NCI-H524 (cell line): ENCODE measurements at regions not wholly inside any gene's neighbourhood (a gene's known extent, or its start where the extent isn't known, plus 50 kb on each side); places are given as distances from the start of the nearest gene placed in this dataset.
"Not testable (repeated sequence)": the region's sequence is repeated elsewhere in the genome, so short reads cannot be mapped to it uniquely, and the experiment has no call there.

Source experiments
- DNase-seq, 2 experiments: peaks; one replicate each; lab custom pipeline; 2025; lab: John Stamatoyannopoulos, UW

DNA sequence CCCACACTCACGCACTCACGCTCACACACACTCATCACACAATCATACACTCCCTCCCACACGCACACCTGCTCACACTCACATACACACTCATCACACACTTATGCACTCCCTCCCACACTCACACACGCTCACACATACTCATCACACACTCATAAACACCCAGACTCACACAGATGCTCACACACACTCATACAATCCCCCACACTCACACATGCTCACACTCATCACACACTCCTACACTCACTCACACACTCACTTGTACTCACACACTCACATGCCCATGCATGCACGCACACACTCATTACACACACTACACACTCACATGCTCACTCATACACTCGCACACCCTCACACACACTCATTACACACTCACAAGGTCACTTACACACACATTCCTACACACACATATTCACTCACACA, 131.1 kb upstream of the PDE10A start:
- DNase-seq, result no peak

DNA sequence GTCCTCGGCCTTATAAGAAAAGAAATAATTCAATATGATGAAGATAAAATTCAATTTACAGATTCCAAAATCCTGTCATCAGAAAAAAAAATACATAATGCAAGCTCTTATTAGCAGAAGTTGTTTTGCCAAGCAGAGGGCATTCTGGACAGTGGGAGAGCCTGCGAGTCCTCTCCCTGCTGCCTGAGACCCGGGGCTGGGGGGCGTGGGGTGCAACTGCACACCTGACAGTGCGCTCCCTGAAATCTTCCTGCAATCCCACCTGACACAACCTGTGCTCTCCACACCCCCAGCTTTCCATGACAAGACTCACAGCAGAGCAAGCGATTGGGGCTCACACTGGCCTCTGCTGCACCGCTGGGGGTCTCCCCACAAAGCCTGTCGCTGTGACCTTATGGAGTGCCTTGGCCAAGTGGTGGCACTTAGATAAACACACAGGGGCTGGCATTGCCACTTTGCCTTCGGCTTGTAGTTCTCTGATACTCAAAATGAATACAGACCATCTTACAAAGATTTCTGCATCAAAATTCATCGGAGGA, 130.3 kb upstream of the PDE10A start:
- DNase-seq, result no peak

DNA sequence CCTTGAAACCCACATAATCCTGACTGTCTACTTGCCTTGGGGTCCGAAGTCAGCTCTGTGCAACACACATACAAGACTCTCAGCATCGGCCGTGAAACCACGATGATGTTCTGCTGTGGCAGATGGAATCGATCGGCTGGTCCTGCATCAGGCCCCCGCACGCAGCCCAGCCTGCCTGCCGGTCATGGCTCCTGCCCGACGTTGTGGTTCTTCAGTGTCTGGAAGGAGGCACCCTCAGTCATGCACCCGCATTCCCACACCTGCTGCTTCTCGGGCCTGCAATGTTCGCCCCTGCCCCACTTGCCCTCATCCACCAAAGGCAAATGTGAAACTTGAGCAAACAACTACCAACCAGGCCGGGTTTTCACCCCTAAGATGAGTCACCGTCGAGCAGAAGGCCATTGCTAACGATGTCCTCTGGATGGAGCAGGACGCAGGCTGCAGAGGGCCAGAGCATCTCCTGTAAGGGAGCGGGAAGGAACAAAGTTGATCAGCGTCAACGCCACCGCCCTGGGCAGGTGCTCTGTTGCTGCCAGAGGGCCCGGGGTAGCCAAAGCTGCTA, 128.9 kb upstream of the PDE10A start:
- DNase-seq, result no peak

DNA sequence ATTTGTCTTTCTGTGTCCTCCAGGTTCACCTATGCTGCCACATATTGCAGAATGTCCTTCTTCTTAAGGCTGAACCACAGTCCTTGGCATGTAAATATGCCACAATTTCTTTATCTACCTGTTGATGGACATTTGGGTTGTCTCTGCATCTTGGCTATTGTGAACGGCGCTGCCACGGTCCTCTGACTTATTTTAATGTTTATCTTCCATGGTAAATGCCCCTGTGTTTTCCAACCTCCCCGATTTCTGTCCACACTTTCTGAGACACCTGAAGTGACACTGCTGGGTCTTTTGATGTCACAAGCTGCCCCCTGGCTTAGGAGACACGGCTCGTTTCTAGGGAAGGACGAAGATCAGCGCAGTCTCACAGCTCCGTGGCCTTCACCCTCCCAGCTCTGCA, 128.3 kb upstream of the PDE10A start:
- no peak for DNase-seq

DNA sequence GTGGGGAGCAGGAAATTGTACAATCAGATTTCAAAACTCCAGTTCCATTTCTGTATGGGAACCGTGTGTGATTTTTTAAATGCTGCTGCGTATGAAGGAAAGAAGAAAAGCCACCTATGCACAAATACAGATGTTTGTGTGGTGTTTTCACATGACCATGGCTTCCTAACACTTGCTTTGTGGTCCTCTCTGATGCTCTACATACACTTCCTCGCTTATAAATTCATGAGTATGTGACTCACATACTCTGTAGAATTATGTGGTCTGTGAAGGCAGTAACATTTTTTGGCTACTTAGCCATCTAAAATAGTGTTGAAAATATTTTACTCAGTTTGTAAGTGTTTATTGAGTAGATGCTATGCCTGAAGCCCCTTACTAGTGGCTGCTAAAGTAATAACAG, 119.8 kb upstream of the PDE10A start:
- DNase-seq, result no peak

DNA sequence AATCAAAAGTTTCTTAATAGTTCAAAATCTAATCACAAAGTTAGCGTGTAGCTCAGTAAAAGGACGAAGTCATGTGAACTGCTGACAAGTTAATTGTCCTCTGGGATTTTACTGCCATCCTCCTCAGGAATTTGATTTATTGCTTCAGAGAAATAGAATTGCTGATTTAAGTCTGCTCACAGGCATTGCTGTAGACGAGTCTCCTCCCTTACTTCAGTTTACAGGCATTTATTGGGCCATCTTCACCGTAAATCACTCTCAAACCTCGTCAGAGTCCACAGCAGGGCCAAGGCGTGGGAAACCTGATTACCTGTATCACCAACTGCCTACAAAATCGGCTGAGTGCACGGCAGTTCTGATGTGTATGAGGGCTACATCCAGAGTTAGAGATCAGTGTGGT, 119.1 kb upstream of the PDE10A start:
- no peak for DNase-seq

DNA sequence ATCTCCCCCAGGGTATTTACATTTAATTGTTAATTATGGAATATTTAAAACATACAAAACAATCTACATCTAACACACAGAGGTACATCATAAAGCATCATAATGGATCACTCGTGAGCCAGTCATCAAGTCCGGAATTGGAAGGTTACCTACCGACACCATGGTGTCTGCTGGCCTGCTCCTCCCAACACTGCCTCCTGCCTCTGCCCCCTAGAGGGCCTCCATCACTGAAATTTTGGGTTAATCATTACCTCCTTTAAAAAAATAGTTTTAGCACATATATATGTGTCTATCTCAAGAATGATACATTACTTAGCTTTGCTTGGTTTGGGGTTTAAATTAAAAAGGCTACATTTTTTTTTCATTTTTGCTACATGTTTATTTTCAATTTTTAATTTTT, 114.6 kb upstream of the PDE10A start:
- DNase-seq, result no peak

DNA sequence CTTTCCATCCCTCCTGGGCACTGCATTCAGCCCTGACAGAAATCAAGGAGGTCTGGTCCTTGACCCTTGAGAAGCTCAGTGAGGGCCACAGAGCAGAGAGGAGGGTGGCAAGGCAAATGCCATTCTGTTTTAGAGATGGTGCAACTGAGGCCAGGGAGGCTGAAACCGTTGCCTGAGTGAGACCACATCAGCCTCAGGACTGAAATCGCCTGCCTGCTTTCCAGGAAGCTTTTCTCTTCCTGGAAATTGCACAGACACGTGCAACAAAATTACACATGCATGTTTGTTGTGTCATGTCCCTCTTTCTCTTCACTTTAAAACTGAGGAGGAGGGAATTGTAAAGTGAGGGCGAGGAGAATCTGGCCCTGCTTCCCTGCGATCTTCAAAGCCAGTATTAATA, 113.7 kb upstream of the PDE10A start:
- DNase-seq, result no peak

DNA sequence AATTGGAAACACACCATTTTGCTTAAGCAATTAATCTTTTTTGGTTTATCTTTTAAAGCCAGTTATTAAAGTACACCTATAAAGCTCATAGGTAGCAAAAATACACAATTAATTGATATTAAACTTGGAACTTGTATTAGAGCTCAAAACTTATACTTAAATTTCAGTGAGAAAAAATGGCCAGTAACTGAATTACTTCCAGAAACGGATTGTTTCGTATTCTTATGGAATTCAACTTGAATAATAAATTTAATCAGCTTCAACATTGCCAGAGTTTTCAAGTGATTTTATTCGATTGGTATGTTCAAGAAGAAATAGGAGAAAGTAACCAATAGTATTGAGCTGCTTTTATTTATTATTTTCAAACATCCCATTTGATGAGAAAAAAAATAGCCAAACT, 112.7 kb upstream of the PDE10A start:
- DNase-seq, result no peak

DNA sequence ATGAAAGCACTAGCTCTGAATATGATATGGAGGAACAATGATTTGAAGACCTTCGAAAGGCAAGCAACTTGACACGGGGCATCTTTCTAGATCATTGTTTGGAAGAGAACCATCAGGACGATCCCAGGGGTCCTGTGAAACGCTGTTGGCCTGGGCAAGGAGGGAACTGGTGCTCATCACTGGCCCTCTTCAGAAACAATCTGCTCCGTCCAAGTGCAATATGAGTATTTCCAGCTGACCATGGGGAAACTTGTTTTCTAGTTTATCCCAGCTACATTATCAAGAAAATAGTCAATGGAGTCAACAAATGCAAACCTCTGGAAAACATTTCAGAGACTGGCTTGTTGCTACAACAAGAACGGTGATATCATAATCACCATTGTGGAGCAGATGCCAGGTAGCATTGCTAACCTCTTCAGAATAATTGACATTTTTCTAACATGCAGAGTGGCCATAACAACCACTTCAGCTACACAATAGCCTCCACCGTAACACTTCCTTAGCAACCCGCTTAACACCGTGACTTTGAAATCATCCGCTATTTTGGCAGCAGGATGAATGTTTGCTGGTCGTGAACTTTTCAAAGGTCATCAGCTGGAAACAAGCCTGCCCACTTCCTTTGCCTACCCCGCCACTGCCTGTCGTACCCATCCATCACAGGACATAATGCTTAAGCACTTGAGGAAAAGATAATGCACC, 112.0 kb upstream of the PDE10A start:
- peak; percentile 18 to 64 for DNase-seq

DNA sequence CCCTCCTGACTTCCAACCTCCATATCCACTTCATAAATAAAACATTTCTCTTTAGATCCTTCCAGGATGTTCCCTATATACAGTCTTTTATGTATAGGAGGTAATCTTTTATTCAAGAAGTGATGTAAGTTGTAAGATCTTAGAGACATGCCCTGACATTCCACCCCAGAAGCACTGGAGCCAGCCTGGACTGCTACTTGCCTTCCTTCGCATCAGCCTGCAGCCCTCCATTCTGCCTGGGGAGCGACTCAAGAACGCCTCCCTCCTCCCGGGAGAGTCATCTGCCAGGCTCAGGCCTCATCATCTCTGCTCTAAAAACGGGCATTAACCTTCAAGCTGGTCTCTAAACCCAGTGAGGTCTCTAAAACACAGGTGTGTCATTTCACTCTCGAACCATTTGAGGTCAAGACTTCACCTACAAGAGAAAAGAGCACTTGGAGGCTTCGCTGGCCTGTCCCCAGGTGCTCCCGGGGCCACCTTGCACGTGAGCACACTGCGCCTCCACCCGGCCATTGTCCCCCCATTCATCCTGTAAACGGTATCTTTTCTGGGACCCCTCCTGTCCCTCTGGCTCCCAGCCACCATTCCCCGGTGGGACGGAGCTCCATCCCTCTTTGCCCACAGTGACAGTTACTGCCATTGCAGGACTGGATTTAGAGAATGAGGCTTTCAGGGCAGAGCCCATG, 107.5 kb upstream of the PDE10A start:
- no peak for DNase-seq

DNA sequence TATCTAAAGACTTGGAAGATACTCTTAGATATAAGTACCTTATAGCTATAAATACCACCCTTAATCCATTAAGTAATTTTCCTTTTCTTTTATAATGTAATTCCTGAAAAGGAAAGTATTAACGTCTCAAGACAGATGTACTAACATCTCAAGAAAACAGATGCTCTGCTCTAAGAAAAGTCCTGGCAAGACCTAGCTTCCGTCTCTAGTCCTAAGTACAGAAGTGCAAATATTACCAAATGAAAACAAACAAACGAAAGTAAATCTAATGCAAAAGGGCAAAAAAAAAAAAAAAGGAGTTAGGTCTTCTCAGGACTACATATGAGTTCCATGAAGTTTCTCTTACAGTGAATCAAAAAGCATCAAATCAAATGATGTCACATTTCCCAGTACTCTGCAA, 106.8 kb upstream of the PDE10A start:
- DNase-seq, result no peak

DNA sequence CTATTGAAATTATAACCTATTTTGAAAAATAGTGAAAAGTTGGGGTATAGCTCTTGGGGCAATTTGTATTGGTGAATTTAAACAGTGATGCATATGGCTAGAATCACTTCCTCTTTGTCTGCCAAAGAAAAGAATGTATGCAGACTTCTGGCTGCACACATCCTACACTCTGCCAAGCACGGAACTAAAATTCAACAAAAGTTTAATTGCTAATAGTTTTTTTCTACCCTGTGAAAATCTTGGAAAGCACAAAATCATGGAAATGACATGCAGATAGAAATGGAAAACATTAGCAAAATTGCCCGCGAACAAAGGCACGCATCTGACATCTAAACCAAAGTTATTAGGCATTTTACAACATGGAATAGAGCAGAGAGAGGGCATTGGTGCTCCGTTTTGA, 106.4 kb upstream of the PDE10A start:
- no peak for DNase-seq

DNA sequence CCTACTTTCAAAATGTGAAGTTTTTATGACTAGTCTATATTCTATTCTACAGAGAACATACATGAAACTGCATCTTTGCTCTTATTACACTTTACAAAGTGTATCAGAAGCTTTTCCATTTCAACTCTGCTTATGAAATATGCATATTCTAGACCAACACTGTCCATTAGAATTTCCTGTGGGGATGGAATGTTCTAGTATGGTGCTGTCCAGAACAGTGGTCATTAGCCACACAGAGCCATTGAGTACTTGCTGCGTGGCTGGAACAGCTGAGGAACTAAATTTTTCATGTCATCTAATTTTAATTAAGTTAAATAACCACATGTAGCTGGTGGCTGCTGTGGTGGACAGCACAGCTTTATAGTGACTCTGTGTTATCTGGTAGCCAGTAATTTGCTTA, 105.9 kb upstream of the PDE10A start:
- no peak for DNase-seq

DNA sequence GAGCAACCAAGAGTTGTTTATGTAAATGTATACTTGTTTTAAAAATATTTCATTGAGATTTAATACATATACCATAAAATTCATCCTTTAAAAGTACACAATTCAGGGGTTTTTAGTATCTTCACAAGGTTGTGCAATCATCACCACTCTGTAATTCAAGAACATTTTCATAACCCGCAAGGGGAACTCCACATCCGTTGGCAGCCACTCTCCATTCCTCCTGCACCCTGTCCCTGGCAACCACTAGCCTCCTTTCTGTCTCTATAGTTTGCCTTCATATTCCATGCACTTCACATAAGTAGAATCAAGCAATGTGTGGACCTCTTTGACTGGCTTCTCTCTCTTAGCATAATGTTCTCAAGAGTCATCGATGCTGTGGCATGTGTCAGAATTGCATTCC, 104.2 kb upstream of the PDE10A start:
- no peak for DNase-seq

DNA sequence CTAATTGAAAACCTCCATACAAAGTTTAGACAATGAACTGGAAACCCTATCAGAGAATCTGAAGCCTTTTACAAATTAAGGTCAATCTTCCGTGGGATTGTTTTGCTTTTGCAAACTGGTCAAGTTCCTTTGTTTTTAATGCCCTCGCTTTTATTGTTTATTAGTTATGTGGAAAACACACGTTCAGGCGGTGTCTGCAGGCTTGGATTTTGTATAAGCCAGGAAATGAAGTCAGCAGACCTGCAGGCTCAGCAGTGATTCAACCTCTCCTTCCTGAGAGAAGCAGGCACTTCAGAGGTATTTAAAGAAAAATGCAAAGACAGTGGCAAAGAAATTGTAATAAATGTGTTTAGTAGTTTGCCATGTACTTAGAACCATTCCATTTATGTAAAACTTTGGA, 103.4 kb upstream of the PDE10A start:
- no peak for DNase-seq

DNA sequence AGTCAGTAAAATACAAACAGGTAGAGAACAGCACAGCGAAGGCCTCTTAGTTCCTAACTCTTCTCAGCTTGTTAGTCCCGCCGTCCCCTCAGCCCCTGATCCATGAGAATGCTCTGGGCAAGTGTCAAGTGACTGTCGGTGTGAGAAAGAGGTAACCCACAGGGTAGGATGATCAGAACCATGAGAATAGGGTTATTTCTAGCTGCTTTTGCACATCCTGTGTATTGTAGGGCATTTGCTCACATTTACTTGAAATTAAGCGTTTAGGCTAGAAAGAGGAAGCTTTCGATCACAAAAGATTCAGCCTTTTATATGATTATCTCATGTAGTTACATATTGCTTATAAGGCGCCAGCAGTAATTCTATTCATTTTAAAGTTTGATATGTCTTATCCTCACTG, 103.0 kb upstream of the PDE10A start:
- no peak for DNase-seq

DNA sequence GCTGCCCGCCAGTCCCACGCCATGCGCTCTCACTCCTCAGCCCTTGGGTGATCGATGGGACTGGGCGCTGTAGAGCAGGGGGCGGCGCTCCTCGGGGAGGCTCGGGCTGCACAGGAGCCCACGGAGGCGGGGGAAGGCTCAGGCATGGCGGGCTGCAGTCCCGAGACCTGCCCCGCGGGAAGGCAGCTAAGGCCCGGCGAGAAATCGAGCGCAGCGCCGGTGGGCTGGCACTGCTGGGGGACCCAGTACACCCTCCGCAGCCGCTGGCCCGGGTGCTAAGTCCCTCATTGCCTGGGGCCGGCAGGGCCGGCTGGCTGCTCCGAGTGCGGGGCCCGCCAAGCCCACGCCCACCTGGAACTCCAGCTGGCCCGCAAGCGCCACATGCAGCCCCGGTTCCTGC, 102.2 kb upstream of the PDE10A start:
- not testable (repeated sequence) for DNase-seq

DNA sequence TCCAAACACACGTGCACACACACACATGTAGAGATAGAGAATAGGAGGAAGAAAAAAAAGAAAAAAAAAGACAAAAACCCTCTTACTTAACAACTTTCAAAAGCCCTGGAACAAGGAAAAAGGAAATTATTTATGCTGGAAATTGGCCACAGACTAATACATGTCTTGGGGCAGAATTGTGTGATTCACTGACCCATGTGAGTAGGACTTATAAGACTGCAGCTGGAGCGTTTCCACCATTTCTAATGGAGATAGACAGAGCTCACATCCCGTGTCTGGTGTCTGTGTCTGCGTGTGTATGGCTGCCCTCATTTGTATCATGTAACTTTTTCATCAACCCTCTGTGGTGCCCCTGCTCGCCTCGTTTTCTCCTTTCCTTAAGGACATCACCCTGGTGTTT, 99.8 kb upstream of the PDE10A start:
- no peak for DNase-seq

DNA sequence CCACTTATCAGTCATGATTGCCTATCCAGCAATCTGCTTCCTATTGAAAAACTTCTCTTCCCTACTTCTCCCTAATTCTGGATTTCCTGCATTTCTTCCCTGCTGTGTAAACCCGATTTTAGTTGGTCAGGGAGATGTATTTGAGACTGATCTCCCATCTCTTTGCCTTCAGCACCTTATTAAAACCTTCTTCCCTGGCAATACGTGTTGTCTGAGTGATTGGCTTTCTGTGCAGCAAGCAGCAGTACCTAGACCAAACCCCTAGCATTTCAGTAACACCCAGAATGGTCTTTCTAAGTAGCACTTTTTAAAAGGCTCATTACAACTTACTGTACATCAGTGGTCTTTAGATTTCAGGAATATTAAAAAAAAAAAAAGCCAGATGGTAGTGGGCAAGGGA, 99.1 kb upstream of the PDE10A start:
- no peak for DNase-seq

DNA sequence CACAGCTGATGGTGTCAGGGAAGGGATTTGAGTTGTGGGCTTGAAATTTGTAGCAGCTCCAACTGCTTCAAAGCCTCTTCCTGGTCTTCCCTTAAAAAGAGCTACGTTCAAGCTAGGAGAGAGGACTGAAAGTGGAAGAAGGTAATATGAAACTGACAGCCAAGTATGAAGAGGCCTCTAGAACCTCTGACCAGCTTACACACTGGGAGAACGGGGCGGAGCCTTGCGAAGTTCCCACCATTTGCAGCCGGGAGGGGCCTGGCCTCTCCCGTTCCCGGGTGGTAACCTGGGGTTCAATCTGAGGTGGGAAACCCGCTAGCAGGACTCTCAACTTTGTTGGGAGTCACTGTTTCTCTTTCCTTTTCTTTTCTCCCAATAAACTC, 97.8 kb upstream of the PDE10A start:
- DNase-seq, result no peak

DNA sequence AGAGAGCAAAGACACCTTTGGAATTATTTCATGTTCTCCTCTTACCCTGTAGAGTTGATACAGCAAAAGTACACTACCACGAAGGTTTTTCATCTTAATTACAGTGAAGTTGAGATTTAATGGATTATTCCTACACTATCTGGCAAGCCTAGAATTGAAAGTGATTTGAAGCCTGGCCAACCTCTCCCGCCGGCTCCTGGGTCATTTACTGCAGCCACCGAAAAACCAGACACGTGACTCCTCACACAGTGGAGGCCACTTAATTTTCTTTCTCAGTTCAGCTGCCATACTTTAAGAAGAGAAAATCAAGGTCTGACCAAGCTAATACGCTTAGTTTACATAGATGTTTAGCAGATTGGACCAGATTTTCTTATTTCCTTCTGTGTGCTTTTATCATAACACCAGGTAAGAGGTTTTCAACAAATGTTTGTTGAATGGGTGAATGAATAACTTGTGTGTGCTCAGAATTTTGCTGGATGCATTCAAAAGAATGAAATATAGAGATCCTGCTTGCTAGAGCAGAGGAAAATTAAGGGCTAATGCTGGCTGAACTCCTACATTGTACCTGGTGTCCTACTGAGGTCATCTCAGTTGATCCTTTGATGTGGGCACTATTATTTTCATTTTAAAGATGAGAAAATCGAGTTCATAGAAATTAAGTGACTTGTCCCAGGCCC, 97.2 kb upstream of the PDE10A start:
- DNase-seq, result no peak

DNA sequence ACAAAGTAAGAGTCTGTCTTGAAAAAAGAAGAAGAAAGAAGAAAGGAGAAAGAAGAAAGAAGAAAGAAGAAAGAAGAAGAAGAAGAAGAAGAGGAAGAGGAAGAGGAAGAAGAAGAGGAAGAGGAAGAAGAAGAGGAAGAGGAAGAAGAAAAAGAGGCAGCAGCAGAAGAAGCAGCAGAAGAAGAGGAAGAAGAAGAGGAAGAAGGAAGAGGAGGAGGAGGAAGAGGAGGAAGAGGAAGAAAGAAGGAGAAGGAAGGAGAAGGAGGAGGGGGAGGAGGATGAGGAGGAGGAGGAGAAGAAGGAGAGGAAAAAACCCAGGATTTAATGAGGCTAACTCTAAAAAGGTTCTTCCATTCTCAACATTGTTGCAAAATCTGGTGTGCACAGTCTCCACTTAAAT, 95.4 kb upstream of the PDE10A start:
- DNase-seq, result no peak
